Limb (tissue), 2 donors: ENCODE measurements at regions not wholly inside any gene's neighbourhood (a gene's known extent, or its start where the extent isn't known, plus 50 kb on each side); places are given as distances from the start of the nearest gene placed in this dataset.

ENCODE experiments used
- DNase-seq, 2 donors: peaks; one replicate each; pipeline ENCODE4 v3.0.0-alpha.2; 2016; ENCODE audit errors: extremely low spot score in 2 of 2

GRCh38 chr10:31143331-31143935 lies 111.8 kb upstream of the ZNF438 start:
- no peak for DNase-seq

GRCh38 chr10:31145986-31146385 lies 114.3 kb upstream of the ZNF438 start:
- no peak for DNase-seq

GRCh38 chr10:31146491-31147209 lies 115.0 kb upstream of the ZNF438 start:
- DNase-seq: peak; percentile 81 to 89

GRCh38 chr10:31147210-31147608 lies 115.5 kb upstream of the ZNF438 start:
- no peak for DNase-seq

- DNase-seq: no peak
Observed at GRCh38 chr10:31148951-31149350, 117.3 kb upstream of the ZNF438 start.

GRCh38 chr10:31149835-31150512 lies 118.3 kb upstream of the ZNF438 start:
- no peak for DNase-seq

- DNase-seq: no peak
Observed at GRCh38 chr10:31151301-31151700, 119.6 kb upstream of the ZNF438 start.

GRCh38 chr10:31152421-31153135 lies 120.9 kb upstream of the ZNF438 start:
- DNase-seq: no peak

GRCh38 chr10:31153161-31153560 lies 121.5 kb upstream of the ZNF438 start:
- DNase-seq: no peak

GRCh38 chr10:31153692-31154091 lies 122.0 kb upstream of the ZNF438 start:
- DNase-seq: no peak

GRCh38 chr10:31154996-31155395 lies 123.3 kb upstream of the ZNF438 start:
- no peak for DNase-seq

- peak; percentile 78 to 87 for DNase-seq
Observed at GRCh38 chr10:31157123-31158010, 125.7 kb upstream of the ZNF438 start.

- DNase-seq: no peak
Observed at GRCh38 chr10:31158011-31158658, 126.5 kb upstream of the ZNF438 start.

- DNase-seq: no peak
Observed at GRCh38 chr10:31166606-31167005, 134.9 kb upstream of the ZNF438 start.

GRCh38 chr10:31170636-31171035 lies 139.0 kb upstream of the ZNF438 start:
- DNase-seq: no peak

- no peak for DNase-seq
Observed at GRCh38 chr10:31171402-31172083, 139.9 kb upstream of the ZNF438 start.

- no peak for DNase-seq
Observed at GRCh38 chr10:31172925-31173324, 141.3 kb upstream of the ZNF438 start.

- DNase-seq: no peak
Observed at GRCh38 chr10:31173752-31174151, 142.1 kb upstream of the ZNF438 start.

- DNase-seq: no peak
Observed at GRCh38 chr10:31179091-31179680, 139.8 kb upstream of the ZEB1 start.
